Calu3 (cell line): ENCODE measurements at regions not wholly inside any gene's neighbourhood (a gene's known extent, or its start where the extent isn't known, plus 50 kb on each side); places are given as distances from the start of the nearest gene placed in this dataset.

Experiments used
- BruUV-seq: library from RNA; stranded (reverse); fragments of 400-500 nt; replicated peaks from 2 replicates; lab custom pipeline; 2021; lab: Mats Ljungman, UMichigan
- CTCF ChIA-PET: fragments of 300-600 bp; sonication (Branson Sonifier 250); formaldehyde crosslinking; loops from one replicate; lab custom pipeline; 2022; ENCODE audit warnings: antibody characterized with exemption; lab: Charles Lee
- DNase-seq: peaks from one replicate; pipeline ENCODE4 v3.0.0; 2022
- H3K27ac Mint-ChIP-seq: one replicate; pipeline ENCODE4 v1.8.0; 2022; ENCODE audit warnings: mixed read lengths; ENCODE audit not compliant: unreplicated experiment
- H3K27me3 Mint-ChIP-seq: one replicate; pipeline ENCODE4 v1.8.0; 2022; ENCODE audit warnings: mixed read lengths; ENCODE audit not compliant: unreplicated experiment
- H3K36me3 Mint-ChIP-seq: one replicate; pipeline ENCODE4 v1.8.0; 2022; ENCODE audit warnings: mild to moderate bottlenecking, moderate library complexity, mixed read lengths; ENCODE audit not compliant: insufficient read depth, unreplicated experiment
- H3K4me1 Mint-ChIP-seq: one replicate; pipeline ENCODE4 v1.8.0; 2022; ENCODE audit warnings: mild to moderate bottlenecking, low read depth, mixed read lengths; ENCODE audit not compliant: unreplicated experiment
- H3K4me3 Mint-ChIP-seq: one replicate; pipeline ENCODE4 v1.8.0; 2022; ENCODE audit warnings: mild to moderate bottlenecking, low read depth, moderate library complexity, mixed read lengths; ENCODE audit not compliant: unreplicated experiment
- H3K9me3 Mint-ChIP-seq: one replicate; pipeline ENCODE4 v1.8.0; 2022; ENCODE audit warnings: low read depth, mixed read lengths; ENCODE audit not compliant: unreplicated experiment
- CTCF ChIP-seq: fragments of 200-600 bp; IDR thresholded peaks from one replicate; pipeline ENCODE4 v1.8.0; 2022; ENCODE audit warnings: antibody characterized with exemption; ENCODE audit not compliant: unreplicated experiment
- intact Hi-C: fragments of 100-400 bp; cut with micrococcal nuclease; formaldehyde crosslinking; loops from one replicate; pipeline ENCODE4 v1.10.0; 2022; ENCODE audit not compliant: unreplicated experiment

- no peaks in the 10 kb centered on the region for H3K36me3 Mint-ChIP-seq
- peaks cover 74% of the 10 kb centered on the region for H3K27me3 Mint-ChIP-seq
- DNase-seq: no peak
- H3K27ac Mint-ChIP-seq: no peak overlapping the region
- H3K9me3 Mint-ChIP-seq: no peaks in the 10 kb centered on the region
- no peak overlapping the region for H3K4me3 Mint-ChIP-seq
- intact Hi-C loops: loop anchor here (2.0 to 10.0 kb wide), 2 partner anchors 291 to 545 kb away; no protein-coding TSS in a partner anchor
- no TSS peak for BruUV-seq
- CTCF ChIA-PET: interaction anchor here (0.6 to 3.5 kb wide), 7 partner anchors 136 to 679 kb away, joined by 3 to 23 read pairs (median 7); no protein-coding TSS in a partner anchor
- no peaks in the 10 kb centered on the region for H3K4me1 Mint-ChIP-seq
- no peak for TF ChIP-seq CTCF
These were observed 76.6 kb upstream of the PRR5 start for GRCh38 chr22:44625421-44625760.

GRCh38 chr22:44624689-44625420 is 77.1 kb upstream of the PRR5 start:
- Mint-ChIP-seq H3K9me3 (no peaks in the 10 kb centered on the region), H3K4me1 (no peaks in the 10 kb centered on the region), H3K36me3 (no peaks in the 10 kb centered on the region), H3K27ac (no peak overlapping the region), H3K27me3 (peaks cover 70% of the 10 kb centered on the region), H3K4me3 (no peak overlapping the region)
- no TSS peak for BruUV-seq
- DNase-seq: no peak
- CTCF ChIA-PET: interaction anchor here (1.5 to 3.5 kb wide), 4 partner anchors 289 to 632 kb away, joined by 7 to 23 read pairs (median 12); no protein-coding TSS in a partner anchor
- intact Hi-C loops: loop anchor here (2.0 to 10.0 kb wide), 2 partner anchors 290 to 544 kb away; no protein-coding TSS in a partner anchor
- no peak for TF ChIP-seq CTCF

GRCh38 chr22:44623771-44624510 is 78.1 kb upstream of the PRR5 start:
- peaks cover 61% of the 10 kb centered on the region for H3K27me3 Mint-ChIP-seq
- intact Hi-C loops: loop anchor here (2.0 to 10.0 kb wide), 2 partner anchors 289 to 543 kb away; no protein-coding TSS in a partner anchor
- H3K36me3 Mint-ChIP-seq: no peaks in the 10 kb centered on the region
- no TSS peak for BruUV-seq
- H3K4me3 Mint-ChIP-seq: no peak overlapping the region
- TF ChIP-seq CTCF: peak; percentile 44
- no peaks in the 10 kb centered on the region for H3K9me3 Mint-ChIP-seq
- DNase-seq: peak; percentile 52
- H3K4me1 Mint-ChIP-seq: no peaks in the 10 kb centered on the region
- CTCF ChIA-PET: interaction anchor here (0.7 to 3.5 kb wide), 6 partner anchors 288 to 631 kb away, joined by 3 to 23 read pairs (median 8); no protein-coding TSS in a partner anchor
- H3K27ac Mint-ChIP-seq: no peak overlapping the region

GRCh38 chr22:44622679-44623078 is 79.3 kb upstream of the PRR5 start:
- intact Hi-C loops: loop anchor here (10.0 kb wide), 1 partner anchor 288 kb away; no protein-coding TSS in a partner anchor
- H3K27me3 Mint-ChIP-seq: peaks cover 48% of the 10 kb centered on the region
- no peak overlapping the region for H3K4me3 Mint-ChIP-seq
- BruUV-seq: no TSS peak
- no peaks in the 10 kb centered on the region for H3K36me3 Mint-ChIP-seq
- H3K27ac Mint-ChIP-seq: no peak overlapping the region
- DNase-seq: no peak
- no peaks in the 10 kb centered on the region for H3K9me3 Mint-ChIP-seq
- TF ChIP-seq CTCF: no peak
- CTCF ChIA-PET: interaction anchor here (0.6 kb wide), 1 partner anchor 216 kb away, joined by 4 read pairs; no protein-coding TSS in a partner anchor
- no peaks in the 10 kb centered on the region for H3K4me1 Mint-ChIP-seq
